Lower leg skin (tissue), 3 donors: ENCODE measurements at regions not wholly inside any gene's neighbourhood (a gene's known extent, or its start where the extent isn't known, plus 50 kb on each side); places are given as distances from the start of the nearest gene placed in this dataset.

Source experiments
- CTCF ChIP-seq, 3 donors: fragments of 450-650 bp; IDR thresholded peaks; one replicate each; pipeline ENCODE4 v1.5.1; 2016; ENCODE audit warnings: antibody characterized with exemption in 3 of 3, mild to moderate bottlenecking in 3 of 3, moderate library complexity in 2 of 3
- POLR2A ChIP-seq, 2 donors: fragments of 450-650 bp; IDR thresholded peaks; one replicate each; pipeline ENCODE4 v1.6.1; 2016 to 2017; ENCODE audit warnings: antibody characterized with exemption in 2 of 2, mild to moderate bottlenecking in 1 of 2, moderate library complexity in 1 of 2

DNA sequence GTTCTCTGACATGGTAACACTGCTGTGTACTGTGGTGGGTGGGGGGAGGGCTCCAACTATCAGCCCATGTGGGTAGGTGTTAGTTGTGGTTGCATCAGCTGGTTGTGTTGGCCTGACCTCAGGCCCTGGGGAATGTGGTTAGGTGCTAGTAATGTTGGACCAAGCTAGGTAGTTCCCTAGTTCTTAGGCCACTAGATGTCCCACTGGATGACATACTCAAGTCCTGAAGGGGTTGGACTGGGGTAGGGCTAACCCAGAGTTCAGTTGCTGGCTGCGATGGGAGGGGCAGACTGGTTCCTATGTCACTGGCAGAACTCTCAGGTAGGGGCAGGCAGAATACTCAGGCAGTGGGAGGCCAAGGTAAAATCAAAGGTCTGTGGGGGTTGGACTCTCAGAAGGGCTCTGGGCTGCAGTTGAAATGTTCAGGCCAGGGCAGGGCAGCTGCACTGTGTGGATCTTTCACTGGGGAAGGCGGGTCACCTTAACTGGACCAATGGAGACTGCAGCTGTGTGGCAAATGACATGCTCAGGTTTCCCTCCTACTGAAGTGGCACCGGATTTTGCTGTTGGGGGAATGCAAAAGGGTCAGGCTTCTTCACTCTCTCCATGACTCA is 870.7 kb downstream of the LRRIQ3 start:
- TF ChIP-seq CTCF (IDR thresholded peaks at IDR 0.05) (no peak), POLR2A (IDR thresholded peaks at IDR 0.05) (no peak)
